ENCODE measurements at regions not wholly inside any gene's neighbourhood (a gene's known extent, or its start where the extent isn't known, plus 50 kb on each side); places are given as distances from the start of the nearest gene placed in this dataset.

DNA sequence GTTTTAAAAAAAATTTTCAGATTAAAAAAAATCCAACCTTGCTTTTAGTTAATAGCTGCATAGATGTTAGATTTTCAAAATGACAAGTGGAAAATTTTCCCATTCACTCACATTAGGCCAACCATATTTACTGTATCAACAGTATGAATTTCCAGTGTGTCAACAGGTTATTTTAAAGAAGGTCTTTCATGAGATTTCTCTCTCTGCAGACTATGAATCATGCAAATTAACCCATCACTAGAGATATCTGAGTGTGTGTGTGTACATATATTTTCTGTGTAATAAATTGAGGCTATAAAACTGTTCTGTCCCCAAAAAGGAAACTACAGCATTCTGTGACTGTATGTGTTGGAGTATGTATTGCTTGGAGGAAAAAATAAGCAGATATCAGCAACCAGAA, 305.6 kb downstream of the ARL4A start:
- DNase-seq (no peak), ATAC-seq (ENCODE audit: low read depth) (no peak)
- no peak overlapping the region for H3K4me2 ChIP-seq (replicated peaks; ENCODE audit: low read depth, low read length, poor library complexity, severe bottlenecking)
- H3K9me3 ChIP-seq (ENCODE audit: control extremely low read depth in 1 of 3, control insufficient read depth in 2 of 3, insufficient read depth in 1 of 3, low read length in 2 of 3): no peaks in the 10 kb centered on the region
- no peaks in the 10 kb centered on the region for H3K79me2 ChIP-seq (ENCODE audit: control insufficient read depth, insufficient read depth, low read length)
- ChIA-PET CTCF (no interaction called here), POLR2A (no interaction called here)
- H3K4me1 Mint-ChIP-seq: no peaks in the 10 kb centered on the region
- H3K27me3 ChIP-seq (replicated peaks in 1 of 4; ENCODE audit: control extremely low read depth in 1 of 4, control insufficient read depth in 3 of 4, insufficient read depth in 4 of 4, low read length in 3 of 4): no peaks in the 10 kb centered on the region
- no peak overlapping the region for H3K4me3 Mint-ChIP-seq
- H3K4me1 ChIP-seq (ENCODE audit: control insufficient read depth in 2 of 2, insufficient read depth in 2 of 2, low read length in 2 of 2): no peaks in the 10 kb centered on the region
- no peak overlapping the region for H3K4me3 ChIP-seq (ENCODE audit: control extremely low read depth in 1 of 5, extremely low read depth in 1 of 5, insufficient read depth in 1 of 5, low read depth in 2 of 5, low read length in 4 of 5)
- no peaks in the 10 kb centered on the region for H3K36me3 ChIP-seq (replicated peaks in 1 of 2; ENCODE audit: control extremely low read depth in 1 of 2, control insufficient read depth in 1 of 2, extremely low read depth in 1 of 2, insufficient read depth in 2 of 2, low read length in 1 of 2)
- H3K9ac ChIP-seq (ENCODE audit: low read length): no peak overlapping the region
- no peaks in the 10 kb centered on the region for H4K20me1 ChIP-seq (ENCODE audit: control insufficient read depth, insufficient read depth, low read length, poor library complexity, severe bottlenecking)
- TF ChIP-seq, protein P1, sequence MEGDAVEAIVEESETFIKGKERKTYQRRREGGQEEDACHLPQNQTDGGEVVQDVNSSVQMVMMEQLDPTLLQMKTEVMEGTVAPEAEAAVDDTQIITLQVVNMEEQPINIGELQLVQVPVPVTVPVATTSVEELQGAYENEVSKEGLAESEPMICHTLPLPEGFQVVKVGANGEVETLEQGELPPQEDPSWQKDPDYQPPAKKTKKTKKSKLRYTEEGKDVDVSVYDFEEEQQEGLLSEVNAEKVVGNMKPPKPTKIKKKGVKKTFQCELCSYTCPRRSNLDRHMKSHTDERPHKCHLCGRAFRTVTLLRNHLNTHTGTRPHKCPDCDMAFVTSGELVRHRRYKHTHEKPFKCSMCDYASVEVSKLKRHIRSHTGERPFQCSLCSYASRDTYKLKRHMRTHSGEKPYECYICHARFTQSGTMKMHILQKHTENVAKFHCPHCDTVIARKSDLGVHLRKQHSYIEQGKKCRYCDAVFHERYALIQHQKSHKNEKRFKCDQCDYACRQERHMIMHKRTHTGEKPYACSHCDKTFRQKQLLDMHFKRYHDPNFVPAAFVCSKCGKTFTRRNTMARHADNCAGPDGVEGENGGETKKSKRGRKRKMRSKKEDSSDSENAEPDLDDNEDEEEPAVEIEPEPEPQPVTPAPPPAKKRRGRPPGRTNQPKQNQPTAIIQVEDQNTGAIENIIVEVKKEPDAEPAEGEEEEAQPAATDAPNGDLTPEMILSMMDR (IDR thresholded peaks at IDR 0.05): no peak
- no peak for TF ChIP-seq EZH2 (IDR thresholded peaks at IDR 0.05; ENCODE audit: borderline replicate concordance, insufficient read depth, low read depth, low read length, poor library complexity, severe bottlenecking)
- H3K27ac ChIP-seq (ENCODE audit: low read length in 2 of 2): no peak overlapping the region
- intact Hi-C loops (cut with micrococcal nuclease): no loop called here
- H2AFZ ChIP-seq (ENCODE audit: insufficient read depth, low read depth, low read length, poor library complexity, severe bottlenecking): no peak overlapping the region
- no peak overlapping the region for H3K27ac Mint-ChIP-seq
- H3K9me3 Mint-ChIP-seq (ENCODE audit: insufficient read depth): no peaks in the 10 kb centered on the region
- no peaks in the 10 kb centered on the region for H3K27me3 Mint-ChIP-seq

DNA sequence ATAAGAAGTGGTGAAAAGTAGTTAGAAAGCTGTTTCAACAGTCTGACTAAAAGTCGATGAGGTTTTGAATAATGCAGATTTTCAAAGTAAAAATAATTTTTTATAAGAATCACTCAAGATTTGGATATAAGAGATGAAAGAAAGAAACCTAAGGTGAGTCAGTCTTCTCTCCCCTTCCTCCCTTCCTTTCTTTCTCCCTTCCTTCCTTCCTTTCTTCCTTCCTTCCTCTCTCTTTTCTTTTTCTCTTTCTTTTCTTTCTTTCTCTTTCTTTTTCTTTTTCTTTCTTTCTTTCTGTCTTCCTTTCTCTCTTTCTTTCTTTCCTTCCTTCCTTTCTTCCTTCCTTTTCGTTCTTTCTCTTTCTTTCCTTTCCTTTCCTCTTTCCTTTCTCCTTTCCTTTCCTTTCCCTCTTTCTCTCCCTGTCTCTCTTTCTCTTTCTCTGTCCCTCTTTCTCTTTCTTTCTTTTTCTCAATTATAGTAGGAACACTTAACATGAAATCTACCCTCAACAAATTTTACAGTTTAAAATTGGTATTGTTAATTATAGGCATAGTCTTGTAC, 308.6 kb downstream of the ARL4A start:
- CTCF ChIA-PET: no interaction called here
- Mint-ChIP-seq H3K27me3 (no peaks in the 10 kb centered on the region), H3K4me3 (no peak overlapping the region), H3K9me3 (ENCODE audit: insufficient read depth) (peaks cover 3% of the 10 kb centered on the region), H3K27ac (no peak overlapping the region), H3K4me1 (no peaks in the 10 kb centered on the region)
- no peak for ATAC-seq (ENCODE audit: low read depth)
- Histone ChIP-seq H3K9me3 (ENCODE audit: control extremely low read depth in 1 of 3, control insufficient read depth in 2 of 3, insufficient read depth in 1 of 3, low read length in 2 of 3) (no peaks in the 10 kb centered on the region), H3K4me2 (replicated peaks; ENCODE audit: low read depth, low read length, poor library complexity, severe bottlenecking) (no peak overlapping the region), H3K36me3 (replicated peaks in 1 of 2; ENCODE audit: control extremely low read depth in 1 of 2, control insufficient read depth in 1 of 2, extremely low read depth in 1 of 2, insufficient read depth in 2 of 2, low read length in 1 of 2) (no peaks in the 10 kb centered on the region), H2AFZ (ENCODE audit: insufficient read depth, low read depth, low read length, poor library complexity, severe bottlenecking) (no peak overlapping the region), H3K4me3 (ENCODE audit: control extremely low read depth in 1 of 5, extremely low read depth in 1 of 5, insufficient read depth in 1 of 5, low read depth in 2 of 5, low read length in 4 of 5) (no peak overlapping the region), H3K9ac (ENCODE audit: low read length) (no peak overlapping the region), H3K4me1 (ENCODE audit: control insufficient read depth in 2 of 2, insufficient read depth in 2 of 2, low read length in 2 of 2) (no peaks in the 10 kb centered on the region), H3K27me3 (replicated peaks in 1 of 4; ENCODE audit: control extremely low read depth in 1 of 4, control insufficient read depth in 3 of 4, insufficient read depth in 4 of 4, low read length in 3 of 4) (no peaks in the 10 kb centered on the region), H4K20me1 (ENCODE audit: control insufficient read depth, insufficient read depth, low read length, poor library complexity, severe bottlenecking) (no peaks in the 10 kb centered on the region), H3K27ac (ENCODE audit: low read length in 2 of 2) (no peak overlapping the region), H3K79me2 (ENCODE audit: control insufficient read depth, insufficient read depth, low read length) (no peaks in the 10 kb centered on the region)
- 60% methylated on average over 1 of the region's 2 CpGs for WGBS (ENCODE audit: insufficient coverage)
- intact Hi-C loops (cut with micrococcal nuclease): no loop called here
- TF ChIP-seq, protein P1 (IDR thresholded peaks at IDR 0.05): peak; percentile 21
- no peak for TF ChIP-seq EZH2 (IDR thresholded peaks at IDR 0.05; ENCODE audit: borderline replicate concordance, insufficient read depth, low read depth, low read length, poor library complexity, severe bottlenecking)
- POLR2A ChIA-PET: no interaction called here
- DNase-seq: no peak
